Astrocyte (in vitro differentiated cells and primary cell): ENCODE measurements at regions not wholly inside any gene's neighbourhood (a gene's known extent, or its start where the extent isn't known, plus 50 kb on each side); places are given as distances from the start of the nearest gene placed in this dataset.

Source experiments
- DNase-seq: peaks from one replicate; pipeline ENCODE4 v3.0.0-alpha.2; 2010; ENCODE audit warnings: low read depth
- FAIRE-seq: peaks from 2 replicates; lab custom pipeline; 2011; peaks lifted over from hg19 to GRCh38; lab: Jason Lieb, UNC
- H2AFZ ChIP-seq: 2 replicates; pipeline ENCODE4 v1.6.0; 2012; ENCODE audit warnings: low read depth, low read length, inconsistent platforms
- H3K27ac ChIP-seq: 2 replicates; pipeline ENCODE4 v1.5.1; 2011; ENCODE audit warnings: low read depth, low read length, inconsistent platforms
- H3K27me3 ChIP-seq: 2 replicates; pipeline ENCODE4 v1.6.0; 2011; ENCODE audit warnings: low read length, inconsistent platforms; ENCODE audit not compliant: insufficient read depth
- H3K36me3 ChIP-seq: 2 replicates; pipeline ENCODE4 v1.5.1; 2011; ENCODE audit warnings: low read length, inconsistent platforms; ENCODE audit not compliant: insufficient read depth
- H3K4me1 ChIP-seq: 2 replicates; pipeline ENCODE4 v1.5.1; 2011; ENCODE audit warnings: low read length, inconsistent platforms; ENCODE audit not compliant: insufficient read depth
- H3K4me2 ChIP-seq: 2 replicates; pipeline ENCODE4 v1.6.0; 2012; ENCODE audit warnings: low read length, inconsistent platforms
- H3K4me3 ChIP-seq: 2 replicates; pipeline ENCODE4 v1.5.1; 2011; ENCODE audit warnings: low read depth, mild to moderate bottlenecking, low read length, inconsistent platforms; ENCODE audit not compliant: insufficient read depth
- H3K79me2 ChIP-seq: 2 replicates; pipeline ENCODE4 v1.6.0; 2012; ENCODE audit warnings: mild to moderate bottlenecking, low read length, inconsistent platforms; ENCODE audit not compliant: insufficient read depth
- H3K9ac ChIP-seq: 2 replicates; pipeline ENCODE4 v1.6.0; 2012; ENCODE audit warnings: mild to moderate bottlenecking, low read length, inconsistent platforms
- H3K9me3 ChIP-seq: 2 replicates; pipeline ENCODE4 v1.5.1; 2012; ENCODE audit warnings: low read depth, mild to moderate bottlenecking, low read length, inconsistent platforms; ENCODE audit not compliant: insufficient read depth
- H4K20me1 ChIP-seq: 2 replicates; pipeline ENCODE4 v1.6.0; 2012; ENCODE audit warnings: low read length, inconsistent platforms; ENCODE audit not compliant: insufficient read depth
- H3K27ac Mint-ChIP-seq: one replicate; pipeline ENCODE4 v1.8.0; 2021; ENCODE audit warnings: mild to moderate bottlenecking, mixed read lengths; ENCODE audit not compliant: unreplicated experiment
- H3K27me3 Mint-ChIP-seq: one replicate; pipeline ENCODE4 v1.8.0; 2021; ENCODE audit warnings: low read depth, mixed read lengths; ENCODE audit not compliant: unreplicated experiment
- H3K36me3 Mint-ChIP-seq: one replicate; pipeline ENCODE4 v1.8.0; 2021; ENCODE audit warnings: low read depth, mixed read lengths; ENCODE audit not compliant: unreplicated experiment
- H3K4me1 Mint-ChIP-seq: one replicate; pipeline ENCODE4 v1.8.0; 2021; ENCODE audit warnings: low read depth, mixed read lengths; ENCODE audit not compliant: unreplicated experiment
- H3K4me3 Mint-ChIP-seq: one replicate; pipeline ENCODE4 v1.8.0; 2021; ENCODE audit warnings: mild to moderate bottlenecking, moderate library complexity, mixed read lengths; ENCODE audit not compliant: unreplicated experiment
- H3K9me3 Mint-ChIP-seq: one replicate; pipeline ENCODE4 v1.8.0; 2021; ENCODE audit warnings: mild to moderate bottlenecking, mixed read lengths; ENCODE audit not compliant: unreplicated experiment
- EZH2 ChIP-seq: IDR thresholded peaks from 2 replicates; pipeline ENCODE4 v1.6.1; 2012; ENCODE audit warnings: mild to moderate bottlenecking, low read length, inconsistent platforms; ENCODE audit not compliant: insufficient read depth
- TF ChIP-seq, protein P1 (sequence below): IDR thresholded peaks from 2 replicates; pipeline ENCODE4 v1.5.1; 2011; ENCODE audit warnings: low read depth, mild to moderate bottlenecking, inconsistent platforms, low read length, moderate library complexity; ENCODE audit not compliant: insufficient read depth

- peaks cover 3% of the 10 kb centered on the region for H3K4me1 Mint-ChIP-seq
- no peak overlapping the region for H3K27ac Mint-ChIP-seq
- no peak overlapping the region for H3K27ac ChIP-seq
- peak overlapping the region; percentile 18 for H3K4me2 ChIP-seq
- no peak overlapping the region for H3K9ac ChIP-seq
- no peaks in the 10 kb centered on the region for H3K4me1 ChIP-seq
- H3K36me3 Mint-ChIP-seq, result no peaks in the 10 kb centered on the region
- no peaks in the 10 kb centered on the region for H3K9me3 ChIP-seq
- no peaks in the 10 kb centered on the region for H3K79me2 ChIP-seq
- DNase-seq (no peak), FAIRE-seq (no peak)
- H2AFZ ChIP-seq, result peak overlapping the region; percentile 31
- H3K9me3 Mint-ChIP-seq, result no peaks in the 10 kb centered on the region
- no peak overlapping the region for H3K4me3 ChIP-seq
- H3K4me3 Mint-ChIP-seq, result no peak overlapping the region
- TF ChIP-seq, protein P1, sequence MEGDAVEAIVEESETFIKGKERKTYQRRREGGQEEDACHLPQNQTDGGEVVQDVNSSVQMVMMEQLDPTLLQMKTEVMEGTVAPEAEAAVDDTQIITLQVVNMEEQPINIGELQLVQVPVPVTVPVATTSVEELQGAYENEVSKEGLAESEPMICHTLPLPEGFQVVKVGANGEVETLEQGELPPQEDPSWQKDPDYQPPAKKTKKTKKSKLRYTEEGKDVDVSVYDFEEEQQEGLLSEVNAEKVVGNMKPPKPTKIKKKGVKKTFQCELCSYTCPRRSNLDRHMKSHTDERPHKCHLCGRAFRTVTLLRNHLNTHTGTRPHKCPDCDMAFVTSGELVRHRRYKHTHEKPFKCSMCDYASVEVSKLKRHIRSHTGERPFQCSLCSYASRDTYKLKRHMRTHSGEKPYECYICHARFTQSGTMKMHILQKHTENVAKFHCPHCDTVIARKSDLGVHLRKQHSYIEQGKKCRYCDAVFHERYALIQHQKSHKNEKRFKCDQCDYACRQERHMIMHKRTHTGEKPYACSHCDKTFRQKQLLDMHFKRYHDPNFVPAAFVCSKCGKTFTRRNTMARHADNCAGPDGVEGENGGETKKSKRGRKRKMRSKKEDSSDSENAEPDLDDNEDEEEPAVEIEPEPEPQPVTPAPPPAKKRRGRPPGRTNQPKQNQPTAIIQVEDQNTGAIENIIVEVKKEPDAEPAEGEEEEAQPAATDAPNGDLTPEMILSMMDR, result no peak
- no peak for TF ChIP-seq EZH2
- H3K27me3 Mint-ChIP-seq, result peaks cover 11% of the 10 kb centered on the region
- H4K20me1 ChIP-seq, result no peaks in the 10 kb centered on the region
- no peaks in the 10 kb centered on the region for H3K36me3 ChIP-seq
- H3K27me3 ChIP-seq, result peaks cover 4% of the 10 kb centered on the region
These were observed 74.3 kb downstream of the SEC61B start for GRCh38 chr9:99296291-99296951.

- no peak for DNase-seq
- no peaks in the 10 kb centered on the region for H3K27me3 ChIP-seq
- H3K36me3 Mint-ChIP-seq, result peaks cover under 1% of the 10 kb centered on the region
- no peaks in the 10 kb centered on the region for H3K36me3 ChIP-seq
- no peak for FAIRE-seq
- H3K27me3 Mint-ChIP-seq, result peaks cover 11% of the 10 kb centered on the region
- no peak overlapping the region for H3K27ac Mint-ChIP-seq
- H3K4me1 ChIP-seq, result no peaks in the 10 kb centered on the region
- H3K9me3 Mint-ChIP-seq, result no peaks in the 10 kb centered on the region
- no peaks in the 10 kb centered on the region for H4K20me1 ChIP-seq
- H3K79me2 ChIP-seq, result no peaks in the 10 kb centered on the region
- H3K4me3 Mint-ChIP-seq, result no peak overlapping the region
- H2AFZ ChIP-seq, result no peak overlapping the region
- H3K9ac ChIP-seq, result no peak overlapping the region
- no peak overlapping the region for H3K4me3 ChIP-seq
- no peaks in the 10 kb centered on the region for H3K9me3 ChIP-seq
- H3K4me1 Mint-ChIP-seq, result peaks cover 3% of the 10 kb centered on the region
- no peak overlapping the region for H3K27ac ChIP-seq
- TF ChIP-seq, protein P1, result no peak
- TF ChIP-seq EZH2, result no peak
- no peak overlapping the region for H3K4me2 ChIP-seq
These were observed 76.5 kb downstream of the SEC61B start for GRCh38 chr9:99298614-99299013.
